ENCODE measurements at regions not wholly inside any gene's neighbourhood (a gene's known extent, or its start where the extent isn't known, plus 50 kb on each side); places are given as distances from the start of the nearest gene placed in this dataset.
A peak's percentile ranks its signal among the peaks of the same experiment; 100 is the strongest.
"Not testable (repeated sequence)": the region's sequence is repeated elsewhere in the genome, so short reads cannot be mapped to it uniquely, and the experiment has no call there.

- no peak overlapping the region for H3K4me3 ChIP-seq (ENCODE audit: low read depth, low read length)
- H3K36me3 ChIP-seq (ENCODE audit: control insufficient read depth, insufficient read depth, low read length): no peaks in the 10 kb centered on the region
- no peak for FAIRE-seq
- DNase-seq (ENCODE audit: low read depth): no peak
- no peaks in the 10 kb centered on the region for H3K27me3 ChIP-seq (ENCODE audit: control insufficient read depth, insufficient read depth, low read length)
- TF ChIP-seq, protein P1, sequence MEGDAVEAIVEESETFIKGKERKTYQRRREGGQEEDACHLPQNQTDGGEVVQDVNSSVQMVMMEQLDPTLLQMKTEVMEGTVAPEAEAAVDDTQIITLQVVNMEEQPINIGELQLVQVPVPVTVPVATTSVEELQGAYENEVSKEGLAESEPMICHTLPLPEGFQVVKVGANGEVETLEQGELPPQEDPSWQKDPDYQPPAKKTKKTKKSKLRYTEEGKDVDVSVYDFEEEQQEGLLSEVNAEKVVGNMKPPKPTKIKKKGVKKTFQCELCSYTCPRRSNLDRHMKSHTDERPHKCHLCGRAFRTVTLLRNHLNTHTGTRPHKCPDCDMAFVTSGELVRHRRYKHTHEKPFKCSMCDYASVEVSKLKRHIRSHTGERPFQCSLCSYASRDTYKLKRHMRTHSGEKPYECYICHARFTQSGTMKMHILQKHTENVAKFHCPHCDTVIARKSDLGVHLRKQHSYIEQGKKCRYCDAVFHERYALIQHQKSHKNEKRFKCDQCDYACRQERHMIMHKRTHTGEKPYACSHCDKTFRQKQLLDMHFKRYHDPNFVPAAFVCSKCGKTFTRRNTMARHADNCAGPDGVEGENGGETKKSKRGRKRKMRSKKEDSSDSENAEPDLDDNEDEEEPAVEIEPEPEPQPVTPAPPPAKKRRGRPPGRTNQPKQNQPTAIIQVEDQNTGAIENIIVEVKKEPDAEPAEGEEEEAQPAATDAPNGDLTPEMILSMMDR (IDR thresholded peaks at IDR 0.05; ENCODE audit: insufficient read depth, low read length, severe bottlenecking): no peak
These were observed 60.6 kb upstream of the EMB start for GRCh38 chr5:50501491-50502228.

GRCh38 chr5:50513028-50513457, 72.0 kb upstream of the EMB start:
- H3K27me3 ChIP-seq (ENCODE audit: control insufficient read depth, insufficient read depth, low read length); H3K36me3 ChIP-seq (ENCODE audit: control insufficient read depth, insufficient read depth, low read length); FAIRE-seq; H3K4me3 ChIP-seq (ENCODE audit: low read depth, low read length): not testable (repeated sequence)
- TF ChIP-seq, protein P1 (IDR thresholded peaks at IDR 0.05; ENCODE audit: insufficient read depth, low read length, severe bottlenecking): peak; percentile 6
- peak; percentile 8 for DNase-seq (ENCODE audit: low read depth)

DNA sequence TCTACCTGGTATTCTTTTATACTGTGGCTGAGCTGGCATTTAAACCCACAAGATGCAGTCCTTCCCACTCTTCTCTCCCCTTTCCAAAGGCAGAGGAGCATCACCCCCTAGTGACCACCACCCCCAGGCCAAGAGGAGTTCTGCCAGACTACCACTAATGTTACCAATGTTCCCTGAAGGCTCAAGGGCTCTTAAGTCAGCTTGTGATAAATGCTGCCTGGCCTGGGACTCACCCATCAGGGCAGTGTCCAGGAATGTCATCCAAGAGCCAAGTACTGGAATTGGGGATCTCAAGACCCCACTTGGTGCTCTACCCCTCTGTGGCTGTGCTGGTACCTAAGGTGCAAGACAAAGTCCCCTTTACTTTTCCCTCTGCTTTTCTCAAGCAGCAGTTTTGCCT, 80.0 kb upstream of the EMB start:
- not testable (repeated sequence) for DNase-seq (ENCODE audit: low read depth); H3K36me3 ChIP-seq (ENCODE audit: control insufficient read depth, insufficient read depth, low read length); FAIRE-seq; H3K4me3 ChIP-seq (ENCODE audit: low read depth, low read length); H3K27me3 ChIP-seq (ENCODE audit: control insufficient read depth, insufficient read depth, low read length)

- not testable (repeated sequence) for H3K36me3 ChIP-seq (ENCODE audit: control insufficient read depth, insufficient read depth, low read length); DNase-seq (ENCODE audit: low read depth); H3K27me3 ChIP-seq (ENCODE audit: control insufficient read depth, insufficient read depth, low read length); FAIRE-seq; H3K4me3 ChIP-seq (ENCODE audit: low read depth, low read length)
These were observed 86.5 kb upstream of the EMB start for GRCh38 chr5:50527514-50528060.

DNA sequence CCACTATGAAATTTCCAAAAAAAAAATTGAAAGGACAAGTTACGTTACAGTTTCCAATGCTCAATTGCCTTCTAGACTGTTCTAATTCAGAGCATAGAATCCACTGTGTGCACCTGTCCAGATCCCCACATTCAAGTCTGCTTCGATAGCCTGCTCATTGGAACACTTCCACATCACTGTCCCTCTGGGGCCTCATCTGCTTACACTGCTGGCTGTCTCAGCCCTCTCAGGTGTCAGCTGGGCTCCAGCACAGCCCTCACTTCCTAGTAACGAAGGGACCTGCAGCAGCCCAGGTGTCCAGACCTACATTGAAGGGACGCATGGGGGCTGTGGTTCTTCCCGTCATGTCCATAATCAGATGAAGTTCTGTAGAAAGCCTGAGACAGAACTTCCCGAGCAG, 94.3 kb upstream of the EMB start:
- DNase-seq (ENCODE audit: low read depth): no peak
- FAIRE-seq: no peak
- no peak overlapping the region for H3K4me3 ChIP-seq (ENCODE audit: low read depth, low read length)
- no peaks in the 10 kb centered on the region for H3K36me3 ChIP-seq (ENCODE audit: control insufficient read depth, insufficient read depth, low read length)
- no peaks in the 10 kb centered on the region for H3K27me3 ChIP-seq (ENCODE audit: control insufficient read depth, insufficient read depth, low read length)
- TF ChIP-seq, protein P1 (IDR thresholded peaks at IDR 0.05; ENCODE audit: insufficient read depth, low read length, severe bottlenecking): no peak

DNA sequence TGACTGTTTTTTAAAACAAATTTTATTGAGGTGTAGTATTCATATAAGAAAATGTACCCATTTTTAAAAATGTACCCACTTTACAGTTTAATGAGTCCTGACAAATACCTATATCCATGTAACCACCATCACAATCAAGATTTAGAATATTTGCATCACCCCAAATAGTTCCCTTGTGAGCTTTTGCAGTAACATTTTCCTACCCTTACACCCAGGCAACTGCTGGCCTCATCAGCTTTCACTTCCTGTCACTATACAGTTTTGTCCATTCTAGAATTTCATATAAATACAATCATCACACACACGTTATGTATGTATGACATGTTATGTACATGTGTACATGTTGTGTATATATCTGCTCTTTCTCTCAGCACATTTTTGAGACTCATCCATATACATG, 96.4 kb upstream of the EMB start:
- H3K36me3 ChIP-seq (ENCODE audit: control insufficient read depth, insufficient read depth, low read length); FAIRE-seq; DNase-seq (ENCODE audit: low read depth); H3K27me3 ChIP-seq (ENCODE audit: control insufficient read depth, insufficient read depth, low read length); H3K4me3 ChIP-seq (ENCODE audit: low read depth, low read length): not testable (repeated sequence)

- Histone ChIP-seq H3K4me3 (ENCODE audit: low read depth, low read length) (no peak overlapping the region), H3K36me3 (ENCODE audit: control insufficient read depth, insufficient read depth, low read length) (no peaks in the 10 kb centered on the region), H3K27me3 (ENCODE audit: control insufficient read depth, insufficient read depth, low read length) (no peaks in the 10 kb centered on the region)
- no peak for DNase-seq (ENCODE audit: low read depth)
- TF ChIP-seq, protein P1 (IDR thresholded peaks at IDR 0.05; ENCODE audit: insufficient read depth, low read length, severe bottlenecking): no peak
- no peak for FAIRE-seq
These were observed 106.2 kb upstream of the EMB start for GRCh38 chr5:50547303-50547702.

Data from bronchial epithelial cell (primary cell).